ENCODE measurements at regions not wholly inside any gene's neighbourhood (a gene's known extent, or its start where the extent isn't known, plus 50 kb on each side); places are given as distances from the start of the nearest gene placed in this dataset.

- no peak for DNase-seq (ENCODE audit: low spot score)
Measured at GRCh38 chr7:50209461-50210135, 94.9 kb upstream of the IKZF1 start.

- no peak for DNase-seq (ENCODE audit: low spot score)
Measured at GRCh38 chr7:50208378-50208982, 96.0 kb upstream of the IKZF1 start.

GRCh38 chr7:50207686-50208255 lies 96.7 kb upstream of the IKZF1 start:
- no peak for DNase-seq (ENCODE audit: low spot score)

GRCh38 chr7:50207251-50207564 lies 97.3 kb upstream of the IKZF1 start:
- no peak for DNase-seq (ENCODE audit: low spot score)

GRCh38 chr7:50206453-50207250 lies 97.9 kb upstream of the IKZF1 start:
- DNase-seq (ENCODE audit: low spot score), result no peak

GRCh38 chr7:50205011-50205410 lies 99.5 kb upstream of the IKZF1 start:
- no peak for DNase-seq (ENCODE audit: low spot score)

GRCh38 chr7:50204581-50204980 lies 99.9 kb upstream of the IKZF1 start:
- no peak for DNase-seq (ENCODE audit: low spot score)

GRCh38 chr7:50203521-50203920 lies 101.0 kb upstream of the IKZF1 start:
- no peak for DNase-seq (ENCODE audit: low spot score)

GRCh38 chr7:50202052-50202555 lies 102.4 kb upstream of the IKZF1 start:
- DNase-seq (ENCODE audit: low spot score), result no peak

- no peak for DNase-seq (ENCODE audit: low spot score)
Measured at GRCh38 chr7:50199824-50200223, 104.7 kb upstream of the IKZF1 start.

GRCh38 chr7:50197549-50197948 lies 104.5 kb upstream of the ZPBP start:
- no peak for DNase-seq (ENCODE audit: low spot score)

GRCh38 chr7:50196719-50197118 lies 103.7 kb upstream of the ZPBP start:
- no peak for DNase-seq (ENCODE audit: low spot score)

GRCh38 chr7:50190776-50191175 lies 97.7 kb upstream of the ZPBP start:
- DNase-seq (ENCODE audit: low spot score), result no peak

GRCh38 chr7:50189371-50189770 lies 96.3 kb upstream of the ZPBP start:
- DNase-seq (ENCODE audit: low spot score), result no peak

- DNase-seq (ENCODE audit: low spot score), result no peak
Measured at GRCh38 chr7:50185951-50186682, 93.1 kb upstream of the ZPBP start.

- DNase-seq (ENCODE audit: low spot score), result no peak
Measured at GRCh38 chr7:50185208-50185607, 92.2 kb upstream of the ZPBP start.

- no peak for DNase-seq (ENCODE audit: low spot score)
Measured at GRCh38 chr7:50184271-50184990, 91.4 kb upstream of the ZPBP start.

- DNase-seq (ENCODE audit: low spot score), result no peak
Measured at GRCh38 chr7:50182759-50183158, 89.7 kb upstream of the ZPBP start.

GRCh38 chr7:50181081-50181480 lies 88.0 kb upstream of the ZPBP start:
- no peak for DNase-seq (ENCODE audit: low spot score)

GRCh38 chr7:50178166-50178565 lies 85.1 kb upstream of the ZPBP start:
- no peak for DNase-seq (ENCODE audit: low spot score)

GRCh38 chr7:50174948-50175347 lies 81.9 kb upstream of the ZPBP start:
- DNase-seq (ENCODE audit: low spot score), result no peak

Data from SK-N-DZ (cell line).